Ascending aorta (tissue), 2 donors: ENCODE measurements at regions not wholly inside any gene's neighbourhood (a gene's known extent, or its start where the extent isn't known, plus 50 kb on each side); places are given as distances from the start of the nearest gene placed in this dataset.

Experiments used
- DNase-seq, 2 donors: peaks; one replicate each; pipeline ENCODE4 v3.0.0-alpha.2; 2019; ENCODE audit warnings: low spot score in 2 of 2
- H3K27ac ChIP-seq, 2 donors: fragments of 200-600 bp; sonication (generic); one replicate each; pipeline ENCODE4 v1.5.1; 2016 to 2017; ENCODE audit warnings: mild to moderate bottlenecking in 1 of 2
- H3K27me3 ChIP-seq: fragments of 200-600 bp; sonication (generic); one replicate; pipeline ENCODE4 v1.5.1; 2017
- H3K36me3 ChIP-seq, 2 donors: fragments of 200-600 bp; sonication (generic); one replicate each; pipeline ENCODE4 v1.5.1; 2016
- H3K4me1 ChIP-seq, 2 donors: fragments of 200-600 bp; sonication (generic); one replicate each; pipeline ENCODE4 v1.5.1; 2016 to 2017; ENCODE audit warnings: mild to moderate bottlenecking in 1 of 2
- H3K4me3 ChIP-seq, 2 donors: fragments of 200-600 bp; sonication (generic); one replicate each; pipeline ENCODE4 v1.5.1; 2016 to 2017; ENCODE audit warnings: mild to moderate bottlenecking in 1 of 2
- H3K9me3 ChIP-seq, 2 donors: fragments of 200-600 bp; sonication (generic); one replicate each; pipeline ENCODE4 v1.5.1; 2016
- CTCF ChIP-seq, 3 experiments: fragments of 200-600 bp in 2 of 3; fragments of 450-650 bp in 1 of 3; sonication (generic) in 2 of 3; IDR thresholded peaks; one replicate each; pipeline ENCODE4 v1.5.1; 2016 to 2019; ENCODE audit warnings: antibody characterized with exemption in 3 of 3, mild to moderate bottlenecking in 1 of 3, moderate library complexity in 1 of 3
- intact Hi-C: fragments of 100-400 bp; cut with DNase I; formaldehyde crosslinking; loops from one replicate; pipeline ENCODE4 v1.15.1; 2023

- no peak for TF ChIP-seq CTCF (IDR thresholded peaks at IDR 0.05)
- H3K4me1 ChIP-seq, result no peaks in the 10 kb centered on the region
- intact Hi-C loops, result no loop called here
- H3K36me3 ChIP-seq, result no peaks in the 10 kb centered on the region
- DNase-seq, result no peak
- H3K9me3 ChIP-seq, result no peaks in the 10 kb centered on the region
- H3K27me3 ChIP-seq, result no peaks in the 10 kb centered on the region
- no peak overlapping the region for H3K4me3 ChIP-seq
- no peak overlapping the region for H3K27ac ChIP-seq
These were observed 276.3 kb upstream of the LDB2 start for GRCh38 chr4:17174751-17175150.

DNA sequence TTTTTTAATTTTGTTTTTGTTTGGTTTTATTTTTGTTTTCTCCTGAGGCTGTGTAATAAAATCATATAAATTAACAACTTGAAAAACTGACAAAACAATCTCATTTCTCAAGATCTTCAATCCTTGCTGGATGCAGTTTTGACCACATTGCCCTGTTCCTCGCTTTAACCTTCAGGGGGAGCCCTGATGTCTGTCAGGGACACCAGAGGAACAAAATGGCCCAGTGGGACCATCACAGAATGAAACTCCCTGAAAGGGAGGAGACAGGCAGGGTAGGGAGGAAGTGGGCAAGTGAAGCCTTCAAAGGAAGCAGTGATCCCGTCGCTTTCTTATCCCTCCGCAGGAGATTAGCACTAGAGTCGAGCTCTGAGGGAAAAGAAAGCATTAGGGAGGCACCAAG is 274.9 kb upstream of the LDB2 start:
- DNase-seq, result no peak
- peaks cover 0 to 3% of the 10 kb centered on the region in 2 donors for H3K4me1 ChIP-seq
- intact Hi-C loops, result no loop called here
- H3K27ac ChIP-seq, result no peak overlapping the region
- TF ChIP-seq CTCF (IDR thresholded peaks at IDR 0.05), result no peak
- no peaks in the 10 kb centered on the region for H3K9me3 ChIP-seq
- H3K36me3 ChIP-seq, result no peaks in the 10 kb centered on the region
- no peak overlapping the region for H3K4me3 ChIP-seq
- H3K27me3 ChIP-seq, result no peaks in the 10 kb centered on the region

- Histone ChIP-seq H3K4me1 (peaks cover 15 to 23% of the 10 kb centered on the region in 2 donors), H3K27ac (no peak overlapping the region), H3K36me3 (no peaks in the 10 kb centered on the region), H3K9me3 (no peaks in the 10 kb centered on the region), H3K4me3 (no peak overlapping the region), H3K27me3 (no peaks in the 10 kb centered on the region)
- DNase-seq, result no peak
- no peak for TF ChIP-seq CTCF (IDR thresholded peaks at IDR 0.05)
- intact Hi-C loops, result no loop called here
These were observed 271.7 kb upstream of the LDB2 start for GRCh38 chr4:17170131-17170530.

DNA sequence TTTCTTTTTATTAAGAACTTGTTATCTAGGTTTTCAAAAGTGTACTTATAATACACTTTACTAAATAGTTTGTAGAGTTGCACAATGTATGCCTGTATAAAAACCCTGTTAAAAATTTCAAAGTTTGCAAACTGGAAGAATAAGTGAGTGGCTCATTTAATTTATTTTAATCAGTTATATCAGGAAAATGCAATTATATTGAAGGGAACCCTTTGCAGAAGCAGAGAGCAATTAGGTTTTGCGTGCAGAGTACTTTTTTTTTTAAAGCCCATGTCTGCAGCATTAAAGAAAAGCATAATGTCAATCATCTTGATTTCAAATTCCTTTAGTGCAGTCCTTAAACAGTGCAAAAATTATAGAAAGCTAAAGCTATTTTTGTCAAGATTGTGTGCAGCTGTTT is 271.3 kb upstream of the LDB2 start:
- H3K27me3 ChIP-seq, result no peaks in the 10 kb centered on the region
- no peak for TF ChIP-seq CTCF (IDR thresholded peaks at IDR 0.05)
- no peak for DNase-seq
- no peak overlapping the region for H3K27ac ChIP-seq
- H3K4me1 ChIP-seq, result peaks cover 15 to 23% of the 10 kb centered on the region in 2 donors
- intact Hi-C loops, result no loop called here
- no peaks in the 10 kb centered on the region for H3K9me3 ChIP-seq
- H3K36me3 ChIP-seq, result no peaks in the 10 kb centered on the region
- H3K4me3 ChIP-seq, result no peak overlapping the region

DNA sequence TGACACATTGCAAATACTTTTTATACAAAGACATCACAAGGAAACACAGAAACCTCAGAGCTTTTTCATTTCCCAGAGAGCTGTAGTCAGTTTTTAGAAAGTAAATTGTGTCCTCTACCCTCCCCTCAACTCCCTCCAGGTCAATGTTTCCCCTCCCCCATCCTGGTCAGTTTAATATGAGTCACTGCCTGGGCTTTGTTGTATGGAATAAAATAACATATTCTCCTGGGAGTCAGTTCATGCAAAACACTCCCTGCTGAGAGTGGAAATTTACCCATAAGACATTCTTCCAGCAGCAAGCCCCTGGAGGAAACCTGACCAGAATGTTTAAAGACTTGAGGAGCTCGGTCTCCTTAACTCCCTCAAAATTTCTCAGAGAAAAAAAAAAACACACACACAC is 270.1 kb upstream of the LDB2 start:
- H3K27ac ChIP-seq, result peak overlapping the region in 1 of 2 donors; percentile 53

More for the DNA sequence above, 270.1 kb upstream of the LDB2 start:
- DNase-seq, result no peak
- no peaks in the 10 kb centered on the region for H3K27me3 ChIP-seq
- H3K4me1 ChIP-seq, result peaks cover 15 to 23% of the 10 kb centered on the region in 2 donors
- no peaks in the 10 kb centered on the region for H3K36me3 ChIP-seq
- no peak for TF ChIP-seq CTCF (IDR thresholded peaks at IDR 0.05)
- H3K4me3 ChIP-seq, result peak overlapping the region in 1 of 2 donors; percentile 26
- H3K9me3 ChIP-seq, result no peaks in the 10 kb centered on the region
- intact Hi-C loops, result no loop called here
